ENCODE measurements at regions not wholly inside any gene's neighbourhood (a gene's known extent, or its start where the extent isn't known, plus 50 kb on each side); places are given as distances from the start of the nearest gene placed in this dataset.

DNA sequence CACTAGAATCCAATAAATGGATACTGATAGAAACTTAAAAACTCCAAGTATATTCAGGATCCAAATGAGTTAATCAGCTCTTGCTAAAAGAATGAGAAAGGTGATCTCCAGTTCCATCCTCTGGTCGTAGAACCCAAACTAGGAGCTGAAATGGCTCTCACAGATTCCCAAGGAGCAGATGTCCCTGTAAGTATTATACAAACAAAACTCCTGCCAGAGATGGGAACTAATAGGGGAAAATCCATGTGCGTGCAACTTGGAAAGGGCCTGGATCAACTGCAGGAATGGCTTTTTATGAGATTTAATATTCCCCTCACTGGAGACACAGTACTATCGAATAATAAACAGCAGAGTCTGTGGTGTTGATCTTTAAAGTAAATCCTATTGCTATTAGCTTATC lies 309.2 kb upstream of the TBX3 start:
- Histone ChIP-seq H2AFZ (ENCODE audit: insufficient read depth, low read length, poor library complexity) (no peak overlapping the region), H2BK12ac (ENCODE audit: low read length) (no peak overlapping the region), H3K18ac (ENCODE audit: low read length) (no peak overlapping the region), H2AK5ac (ENCODE audit: low read length) (no peak overlapping the region), H3K4ac (ENCODE audit: low read depth, low read length) (no peak overlapping the region), H3K79me1 (ENCODE audit: low read length) (no peaks in the 10 kb centered on the region), H2BK5ac (ENCODE audit: low read depth, low read length, poor library complexity) (no peak overlapping the region), H4K12ac (ENCODE audit: low read depth, low read length) (no peak overlapping the region), H3K79me2 (ENCODE audit: control insufficient read depth, insufficient read depth, low read length, poor library complexity) (no peaks in the 10 kb centered on the region), H3K4me2 (ENCODE audit: low read length) (no peak overlapping the region), H3K4me3 (ENCODE audit: low read depth, low read length) (no peak overlapping the region), H3K23ac (ENCODE audit: low read length) (no peak overlapping the region), H3K9me3 (ENCODE audit: insufficient read depth, low read depth, low read length) (peaks cover 3% of the 10 kb centered on the region), H3K4me1 (ENCODE audit: control insufficient read depth in 1 of 2, insufficient read depth in 2 of 2, low read length in 2 of 2) (no peaks in the 10 kb centered on the region), H4K8ac (ENCODE audit: low read depth, low read length) (no peak overlapping the region), H3K14ac (ENCODE audit: low read length) (no peak overlapping the region), H4K91ac (ENCODE audit: low read depth, low read length) (no peak overlapping the region), H3K27ac (ENCODE audit: low read depth, low read length) (no peak overlapping the region), H3K9ac (ENCODE audit: low read length) (no peak overlapping the region), H2BK120ac (ENCODE audit: insufficient read depth, low read length, poor library complexity) (no peak overlapping the region), H3K36me3 (ENCODE audit: control insufficient read depth in 1 of 2, insufficient read depth in 2 of 2, low read length in 2 of 2) (no peaks in the 10 kb centered on the region), H3K27me3 (ENCODE audit: insufficient read depth, low read length) (no peaks in the 10 kb centered on the region)
- no peak for DNase-seq
- no CpG with 5 or more reads among the region's 3 CpGs for WGBS (ENCODE audit: extremely low coverage, insufficient coverage, insufficient read length)

- no peak for DNase-seq
- Histone ChIP-seq H3K9ac (ENCODE audit: low read length) (no peak overlapping the region), H4K91ac (ENCODE audit: low read depth, low read length) (no peak overlapping the region), H4K8ac (ENCODE audit: low read depth, low read length) (no peak overlapping the region), H3K23ac (ENCODE audit: low read length) (no peak overlapping the region), H3K4me2 (ENCODE audit: low read length) (no peak overlapping the region), H2AFZ (ENCODE audit: insufficient read depth, low read length, poor library complexity) (no peak overlapping the region), H3K9me3 (ENCODE audit: insufficient read depth, low read depth, low read length) (peaks cover 3% of the 10 kb centered on the region), H2BK12ac (ENCODE audit: low read length) (no peak overlapping the region), H2BK120ac (ENCODE audit: insufficient read depth, low read length, poor library complexity) (no peak overlapping the region), H3K27me3 (ENCODE audit: insufficient read depth, low read length) (no peaks in the 10 kb centered on the region), H3K79me1 (ENCODE audit: low read length) (no peaks in the 10 kb centered on the region), H3K36me3 (ENCODE audit: control insufficient read depth in 1 of 2, insufficient read depth in 2 of 2, low read length in 2 of 2) (no peaks in the 10 kb centered on the region), H3K4ac (ENCODE audit: low read depth, low read length) (no peak overlapping the region), H2BK5ac (ENCODE audit: low read depth, low read length, poor library complexity) (no peak overlapping the region), H3K18ac (ENCODE audit: low read length) (no peak overlapping the region), H3K14ac (ENCODE audit: low read length) (no peak overlapping the region), H4K12ac (ENCODE audit: low read depth, low read length) (no peak overlapping the region), H3K4me3 (ENCODE audit: low read depth, low read length) (no peak overlapping the region), H3K4me1 (ENCODE audit: control insufficient read depth in 1 of 2, insufficient read depth in 2 of 2, low read length in 2 of 2) (no peaks in the 10 kb centered on the region), H3K79me2 (ENCODE audit: control insufficient read depth, insufficient read depth, low read length, poor library complexity) (no peaks in the 10 kb centered on the region), H2AK5ac (ENCODE audit: low read length) (no peak overlapping the region), H3K27ac (ENCODE audit: low read depth, low read length) (no peak overlapping the region)
- WGBS (ENCODE audit: extremely low coverage, insufficient coverage, insufficient read length) = no CpG with 5 or more reads among the region's 1 CpG
Observed at GRCh38 chr12:114992443-114992842, 308.5 kb upstream of the TBX3 start.

DNA sequence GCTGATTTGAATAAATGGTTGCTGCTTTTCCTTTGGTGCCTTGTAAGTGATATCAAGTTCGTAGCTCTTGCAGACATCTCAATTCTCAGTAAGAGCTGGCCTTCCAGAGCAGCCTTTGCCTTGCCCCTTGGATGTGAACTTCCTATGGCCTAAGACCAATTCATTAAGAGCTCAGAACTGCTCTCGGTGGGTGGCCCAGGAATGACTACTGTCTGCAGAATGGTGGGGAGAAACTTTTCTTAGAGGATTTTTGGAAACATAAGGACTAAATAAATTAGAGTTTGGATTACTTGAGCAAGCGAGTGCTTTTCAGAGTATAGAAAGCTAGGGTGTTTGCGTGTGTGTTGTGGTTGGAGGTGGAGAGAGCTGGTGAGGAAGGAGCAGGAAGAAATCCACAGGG lies 306.4 kb upstream of the TBX3 start:
- no peak overlapping the region for H3K27ac ChIP-seq (ENCODE audit: low read depth, low read length)
- H3K14ac ChIP-seq (ENCODE audit: low read length) = no peak overlapping the region
- no peaks in the 10 kb centered on the region for H3K79me2 ChIP-seq (ENCODE audit: control insufficient read depth, insufficient read depth, low read length, poor library complexity)
- no peak overlapping the region for H3K4me2 ChIP-seq (ENCODE audit: low read length)
- no peak overlapping the region for H2BK120ac ChIP-seq (ENCODE audit: insufficient read depth, low read length, poor library complexity)
- no peak overlapping the region for H3K18ac ChIP-seq (ENCODE audit: low read length)
- H3K4me1 ChIP-seq (ENCODE audit: control insufficient read depth in 1 of 2, insufficient read depth in 2 of 2, low read length in 2 of 2) = no peaks in the 10 kb centered on the region
- no peaks in the 10 kb centered on the region for H3K9me3 ChIP-seq (ENCODE audit: insufficient read depth, low read depth, low read length)
- H4K8ac ChIP-seq (ENCODE audit: low read depth, low read length) = no peak overlapping the region
- no peak overlapping the region for H2AFZ ChIP-seq (ENCODE audit: insufficient read depth, low read length, poor library complexity)
- no peak for DNase-seq
- H3K23ac ChIP-seq (ENCODE audit: low read length) = no peak overlapping the region
- no peaks in the 10 kb centered on the region for H3K79me1 ChIP-seq (ENCODE audit: low read length)
- H3K9ac ChIP-seq (ENCODE audit: low read length) = no peak overlapping the region
- H3K4me3 ChIP-seq (ENCODE audit: low read depth, low read length) = no peak overlapping the region
- H2AK5ac ChIP-seq (ENCODE audit: low read length) = no peak overlapping the region
- no peak overlapping the region for H2BK12ac ChIP-seq (ENCODE audit: low read length)
- H3K27me3 ChIP-seq (ENCODE audit: insufficient read depth, low read length) = no peaks in the 10 kb centered on the region
- WGBS (ENCODE audit: extremely low coverage, insufficient coverage, insufficient read length) = 100% methylated on average over 1 of the region's 4 CpGs
- H3K4ac ChIP-seq (ENCODE audit: low read depth, low read length) = no peak overlapping the region
- no peaks in the 10 kb centered on the region for H3K36me3 ChIP-seq (ENCODE audit: control insufficient read depth in 1 of 2, insufficient read depth in 2 of 2, low read length in 2 of 2)
- no peak overlapping the region for H4K91ac ChIP-seq (ENCODE audit: low read depth, low read length)
- H4K12ac ChIP-seq (ENCODE audit: low read depth, low read length) = no peak overlapping the region
- no peak overlapping the region for H2BK5ac ChIP-seq (ENCODE audit: low read depth, low read length, poor library complexity)

GRCh38 chr12:114986849-114987248 lies 302.9 kb upstream of the TBX3 start:
- H3K4ac ChIP-seq (ENCODE audit: low read depth, low read length) = no peak overlapping the region
- H2AK5ac ChIP-seq (ENCODE audit: low read length) = no peak overlapping the region
- no peak overlapping the region for H4K12ac ChIP-seq (ENCODE audit: low read depth, low read length)
- no peaks in the 10 kb centered on the region for H3K79me2 ChIP-seq (ENCODE audit: control insufficient read depth, insufficient read depth, low read length, poor library complexity)
- H3K4me1 ChIP-seq (ENCODE audit: control insufficient read depth in 1 of 2, insufficient read depth in 2 of 2, low read length in 2 of 2) = no peaks in the 10 kb centered on the region
- H2BK12ac ChIP-seq (ENCODE audit: low read length) = no peak overlapping the region
- H2BK120ac ChIP-seq (ENCODE audit: insufficient read depth, low read length, poor library complexity) = no peak overlapping the region
- WGBS (ENCODE audit: extremely low coverage, insufficient coverage, insufficient read length) = no CpG with 5 or more reads among the region's 1 CpG
- no peak overlapping the region for H2BK5ac ChIP-seq (ENCODE audit: low read depth, low read length, poor library complexity)
- H3K36me3 ChIP-seq (ENCODE audit: control insufficient read depth in 1 of 2, insufficient read depth in 2 of 2, low read length in 2 of 2) = no peaks in the 10 kb centered on the region
- H3K23ac ChIP-seq (ENCODE audit: low read length) = no peak overlapping the region
- H4K91ac ChIP-seq (ENCODE audit: low read depth, low read length) = no peak overlapping the region
- H3K9me3 ChIP-seq (ENCODE audit: insufficient read depth, low read depth, low read length) = no peaks in the 10 kb centered on the region
- H2AFZ ChIP-seq (ENCODE audit: insufficient read depth, low read length, poor library complexity) = no peak overlapping the region
- H4K8ac ChIP-seq (ENCODE audit: low read depth, low read length) = no peak overlapping the region
- H3K18ac ChIP-seq (ENCODE audit: low read length) = no peak overlapping the region
- H3K4me3 ChIP-seq (ENCODE audit: low read depth, low read length) = no peak overlapping the region
- no peaks in the 10 kb centered on the region for H3K79me1 ChIP-seq (ENCODE audit: low read length)
- H3K14ac ChIP-seq (ENCODE audit: low read length) = no peak overlapping the region
- no peaks in the 10 kb centered on the region for H3K27me3 ChIP-seq (ENCODE audit: insufficient read depth, low read length)
- no peak overlapping the region for H3K27ac ChIP-seq (ENCODE audit: low read depth, low read length)
- no peak overlapping the region for H3K9ac ChIP-seq (ENCODE audit: low read length)
- H3K4me2 ChIP-seq (ENCODE audit: low read length) = no peak overlapping the region
- no peak for DNase-seq

All from trophoblast cell (in vitro differentiated cells and primary cell).